Retinal pigment epithelial cell (primary cell): ENCODE measurements at regions not wholly inside any gene's neighbourhood (a gene's known extent, or its start where the extent isn't known, plus 50 kb on each side); places are given as distances from the start of the nearest gene placed in this dataset.

ENCODE experiments used
- DNase-seq: peaks from one replicate; pipeline ENCODE4 v3.0.0-alpha.2; 2010; ENCODE audit warnings: low read depth
- H3K4me3 ChIP-seq: 2 replicates; pipeline ENCODE4 v1.5.1; 2011; ENCODE audit warnings: mild to moderate bottlenecking, low read length, control low read depth, moderate library complexity
- CTCF ChIP-seq: conservative IDR thresholded peaks from 2 replicates; pipeline ENCODE4 v1.5.1; 2011; ENCODE audit warnings: low read depth, low read length, control low read depth, inconsistent platforms

- no peak overlapping the region for H3K4me3 ChIP-seq
- no peak for TF ChIP-seq CTCF
- no peak for DNase-seq
These were observed 296.2 kb downstream of the SETD4 start for GRCh38 chr21:35764077-35764476.

- DNase-seq = no peak
- H3K4me3 ChIP-seq = no peak overlapping the region
- no peak for TF ChIP-seq CTCF
These were observed 305.7 kb downstream of the SETD4 start for GRCh38 chr21:35754583-35754982.

DNA sequence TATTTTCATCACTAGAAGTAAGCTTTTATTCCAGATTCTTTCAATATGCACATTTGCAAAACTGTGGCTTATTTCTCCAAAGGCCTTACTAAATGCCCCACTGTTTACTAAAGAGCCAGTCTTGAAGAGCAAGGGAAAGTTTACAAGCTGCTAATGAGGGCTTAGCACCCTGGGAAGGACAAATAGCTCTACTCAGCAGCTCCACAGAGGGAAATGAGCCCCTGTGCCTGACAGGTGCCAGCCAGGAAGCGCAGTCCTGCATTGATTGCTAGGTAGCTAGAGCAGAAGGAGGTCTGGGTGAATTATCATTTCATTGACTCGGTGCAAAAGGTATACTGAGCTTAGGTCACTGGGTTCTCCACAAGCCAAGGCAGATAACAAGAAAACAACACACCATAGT is 307.0 kb downstream of the SETD4 start:
- no peak overlapping the region for H3K4me3 ChIP-seq
- DNase-seq = no peak
- no peak for TF ChIP-seq CTCF

DNA sequence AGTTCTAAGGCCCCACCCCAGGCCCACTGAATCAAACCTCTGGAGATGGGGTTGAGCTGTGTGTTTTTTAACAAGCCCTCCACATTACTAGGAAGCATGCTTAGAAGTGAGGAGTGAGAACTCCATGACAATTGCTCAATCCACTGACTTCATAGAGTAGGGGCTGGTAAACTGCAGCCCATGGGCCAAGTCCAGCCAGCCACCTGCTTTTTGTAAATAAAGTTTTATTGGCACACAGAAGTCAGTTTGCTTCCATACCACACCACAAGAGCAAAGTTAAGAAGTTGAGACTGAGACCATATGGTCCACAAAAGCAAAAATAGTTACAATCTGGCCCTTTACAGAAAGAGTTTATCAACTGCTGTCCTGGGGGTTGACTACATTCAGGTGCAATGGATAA is 309.2 kb downstream of the SETD4 start:
- DNase-seq = no peak
- TF ChIP-seq CTCF = no peak
- no peak overlapping the region for H3K4me3 ChIP-seq

GRCh38 chr21:35749904-35750303 is 310.4 kb downstream of the SETD4 start:
- H3K4me3 ChIP-seq = no peak overlapping the region
- no peak for TF ChIP-seq CTCF
- no peak for DNase-seq

DNA sequence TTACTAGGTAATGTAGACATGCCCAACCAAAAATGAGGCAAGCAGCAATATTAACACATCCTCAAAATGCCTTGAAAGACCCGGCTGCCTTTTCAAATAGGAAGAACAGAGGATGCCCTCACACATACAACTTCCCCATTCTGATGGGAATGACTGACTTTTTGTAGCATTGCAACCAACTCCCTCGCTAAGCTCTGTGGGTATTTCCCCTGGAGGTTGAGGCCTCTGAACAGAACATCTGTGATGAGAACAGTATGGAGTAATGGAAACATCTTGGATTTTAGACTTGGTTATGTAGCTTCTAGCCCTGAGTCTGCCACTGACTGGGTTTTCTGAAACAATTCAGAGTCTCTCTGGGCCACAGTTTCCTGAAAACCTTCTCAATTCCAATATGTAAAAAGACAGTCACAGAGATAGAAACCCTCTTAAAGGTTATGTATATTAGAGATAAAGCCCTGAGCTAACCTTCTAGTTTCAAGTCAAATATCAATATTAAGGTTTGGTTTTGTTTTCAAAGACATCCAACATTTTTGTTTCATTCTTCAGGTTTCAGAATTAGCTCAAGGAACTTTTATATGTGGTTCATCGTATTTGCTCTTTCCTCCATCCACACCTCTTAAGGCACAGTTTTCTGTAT is 311.5 kb downstream of the SETD4 start:
- H3K4me3 ChIP-seq = no peak overlapping the region
- no peak for DNase-seq
- TF ChIP-seq CTCF = no peak

GRCh38 chr21:35743571-35743970 is 316.8 kb downstream of the SETD4 start:
- DNase-seq = no peak
- H3K4me3 ChIP-seq = no peak overlapping the region
- TF ChIP-seq CTCF = no peak
